Gastrocnemius medialis (tissue), 4 donors: ENCODE measurements at regions not wholly inside any gene's neighbourhood (a gene's known extent, or its start where the extent isn't known, plus 50 kb on each side); places are given as distances from the start of the nearest gene placed in this dataset.
"Not testable (repeated sequence)": the region's sequence is repeated elsewhere in the genome, so short reads cannot be mapped to it uniquely, and the experiment has no call there.

Source experiments
- ATAC-seq, 2 donors: fragments of 150-250 bp; one replicate each; pipeline ENCODE4 v1.9.1; 2016
- DNase-seq, 2 donors: peaks; one replicate each; pipeline ENCODE4 v3.0.0-alpha.2; 2019
- H3K27ac ChIP-seq, 4 donors: fragments of 200-600 bp; sonication (generic); 1 replicate in 1 of 4; 2 replicates in 3 of 4; pipeline ENCODE4 v1.5.1; 2016 to 2018; ENCODE audit warnings: mild to moderate bottlenecking in 2 of 4, moderate library complexity in 1 of 4
- H3K27me3 ChIP-seq, 3 donors: fragments of 200-600 bp; sonication (generic) in 2 of 3; 1 replicate in 1 of 3; 2 replicates in 2 of 3; pipeline versions ENCODE4 v1.5.1 to v1.6.0; 2016 to 2019; ENCODE audit warnings: mild to moderate bottlenecking in 1 of 3, moderate library complexity in 1 of 3
- H3K36me3 ChIP-seq, 2 donors: fragments of 200-600 bp; sonication (generic) in 1 of 2; one replicate each; pipeline ENCODE4 v1.5.1; 2017 to 2018
- H3K4me1 ChIP-seq, 2 donors: fragments of 200-600 bp; sonication (generic) in 1 of 2; one replicate each; pipeline ENCODE4 v1.5.1; 2016 to 2017; ENCODE audit warnings: mild to moderate bottlenecking in 2 of 2
- H3K4me3 ChIP-seq, 4 donors: fragments of 200-600 bp; sonication (generic) in 3 of 4; 1 replicate in 1 of 4; 2 replicates in 3 of 4; pipeline ENCODE4 v1.5.1; 2016 to 2019; ENCODE audit warnings: mild to moderate bottlenecking in 2 of 4
- H3K9me3 ChIP-seq, 3 donors: fragments of 200-600 bp; sonication (generic) in 2 of 3; 1 replicate in 1 of 3; 2 replicates in 2 of 3; pipeline ENCODE4 v1.5.1; 2016 to 2019
- POLR2A ChIP-seq, 2 donors: fragments of 450-650 bp; IDR thresholded peaks; one replicate each; pipeline ENCODE4 v1.6.1; 2017; ENCODE audit warnings: antibody characterized with exemption in 2 of 2, mild to moderate bottlenecking in 2 of 2, moderate library complexity in 2 of 2
- in situ Hi-C, 4 donors: fragments of 200-750 bp; cut with MboI; loops; one replicate each; pipeline versions ENCODE4 v1.15.0 to v1.8.0; 2017; ENCODE audit warnings: low sequenced_read_pairs in 4 of 4
- intact Hi-C: fragments of 100-400 bp; cut with DNase I; formaldehyde crosslinking; loops from one replicate; pipeline ENCODE4 v1.15.1; 2023; ENCODE audit warnings: low total_unique reads
- TF ChIP-seq, protein P1 (sequence below), 5 experiments: fragments of 450-650 bp in 3 of 5; fragments of 200-600 bp in 2 of 5; sonication (generic) in 2 of 5; IDR thresholded peaks in 4 of 5; conservative IDR thresholded peaks in 1 of 5; 1 replicate in 4 of 5; 2 replicates in 1 of 5; pipeline ENCODE4 v1.5.1; 2016 to 2019; ENCODE audit warnings: antibody characterized with exemption in 5 of 5, mild to moderate bottlenecking in 3 of 5, moderate library complexity in 3 of 5

DNA sequence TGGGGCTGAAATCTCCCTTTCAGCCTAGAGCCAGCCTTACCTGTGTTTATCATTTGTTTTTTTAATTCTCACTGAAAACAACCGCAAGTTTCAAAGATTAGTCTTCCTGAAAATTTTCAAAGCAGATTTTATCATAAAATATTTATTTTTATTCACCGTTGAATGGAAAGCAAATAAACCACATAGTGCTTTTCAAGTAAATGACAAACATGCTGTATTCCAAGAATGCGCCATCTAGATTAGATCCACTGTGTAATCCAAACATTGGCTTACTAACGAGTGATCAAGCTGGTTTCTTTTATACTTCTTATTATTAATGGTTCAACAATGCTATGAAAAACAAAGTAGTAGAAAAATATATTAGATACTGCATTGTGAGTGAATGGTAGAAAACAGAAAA, 1176.2 kb upstream of the IGFBP7 start:
- Histone ChIP-seq H3K27ac (no peak overlapping the region), H3K4me3 (no peak overlapping the region), H3K27me3 (no peaks in the 10 kb centered on the region), H3K36me3 (no peaks in the 10 kb centered on the region), H3K4me1 (no peaks in the 10 kb centered on the region), H3K9me3 (no peaks in the 10 kb centered on the region)
- in situ Hi-C loops = no loop called here
- intact Hi-C loops = no loop called here
- ATAC-seq (no peak), DNase-seq (no peak)
- TF ChIP-seq, protein P1, sequence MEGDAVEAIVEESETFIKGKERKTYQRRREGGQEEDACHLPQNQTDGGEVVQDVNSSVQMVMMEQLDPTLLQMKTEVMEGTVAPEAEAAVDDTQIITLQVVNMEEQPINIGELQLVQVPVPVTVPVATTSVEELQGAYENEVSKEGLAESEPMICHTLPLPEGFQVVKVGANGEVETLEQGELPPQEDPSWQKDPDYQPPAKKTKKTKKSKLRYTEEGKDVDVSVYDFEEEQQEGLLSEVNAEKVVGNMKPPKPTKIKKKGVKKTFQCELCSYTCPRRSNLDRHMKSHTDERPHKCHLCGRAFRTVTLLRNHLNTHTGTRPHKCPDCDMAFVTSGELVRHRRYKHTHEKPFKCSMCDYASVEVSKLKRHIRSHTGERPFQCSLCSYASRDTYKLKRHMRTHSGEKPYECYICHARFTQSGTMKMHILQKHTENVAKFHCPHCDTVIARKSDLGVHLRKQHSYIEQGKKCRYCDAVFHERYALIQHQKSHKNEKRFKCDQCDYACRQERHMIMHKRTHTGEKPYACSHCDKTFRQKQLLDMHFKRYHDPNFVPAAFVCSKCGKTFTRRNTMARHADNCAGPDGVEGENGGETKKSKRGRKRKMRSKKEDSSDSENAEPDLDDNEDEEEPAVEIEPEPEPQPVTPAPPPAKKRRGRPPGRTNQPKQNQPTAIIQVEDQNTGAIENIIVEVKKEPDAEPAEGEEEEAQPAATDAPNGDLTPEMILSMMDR (IDR thresholded peaks at IDR 0.05 in 4 of 5, conservative IDR thresholded peaks at IDR 0.05 in 1 of 5) = no peak
- no peak for TF ChIP-seq POLR2A (IDR thresholded peaks at IDR 0.05)

DNA sequence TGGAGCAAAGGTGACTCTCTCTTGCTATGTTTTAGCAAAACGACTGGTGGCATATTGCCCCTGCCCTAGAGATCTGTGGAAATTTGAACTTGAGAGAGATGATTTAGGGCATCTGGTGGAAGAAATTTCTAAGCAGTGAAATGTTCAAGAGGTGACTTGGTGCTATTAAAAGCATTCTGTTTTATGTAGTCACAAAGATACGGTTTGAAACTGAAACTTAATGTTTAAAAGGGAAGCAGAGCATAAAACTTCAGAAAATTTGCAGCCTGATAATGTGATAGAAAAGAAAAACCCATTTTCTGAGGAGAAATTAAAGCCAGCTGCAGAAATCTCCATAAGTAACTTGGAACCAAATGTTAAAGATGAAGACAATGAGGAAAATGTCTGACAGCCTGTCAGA, 1170.7 kb upstream of the IGFBP7 start:
- H3K4me1 ChIP-seq, H3K4me3 ChIP-seq, H3K27ac ChIP-seq, DNase-seq, H3K9me3 ChIP-seq, H3K27me3 ChIP-seq, ATAC-seq, in situ Hi-C loops, intact Hi-C loops, H3K36me3 ChIP-seq: not testable (repeated sequence)

DNA sequence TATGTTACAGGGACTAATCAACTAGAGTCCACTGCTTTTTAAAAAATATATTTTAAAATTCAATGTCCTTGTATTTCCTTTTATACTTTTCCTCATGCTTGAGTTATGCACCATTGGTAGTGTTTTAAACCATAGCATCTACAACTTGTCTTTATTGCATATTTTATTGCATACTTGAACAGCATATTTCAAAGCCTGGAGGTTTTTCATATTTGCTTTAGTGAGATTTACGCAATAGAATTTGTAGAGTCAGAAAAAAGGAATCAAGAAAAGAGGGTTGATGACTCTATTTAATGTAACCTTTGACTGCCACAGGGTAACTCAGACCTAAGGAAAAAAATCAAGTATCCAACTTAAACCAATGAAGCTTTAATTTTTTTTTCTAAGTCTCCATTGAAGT, 1165.7 kb upstream of the IGFBP7 start:
- no peak overlapping the region for H3K4me3 ChIP-seq
- intact Hi-C loops = no loop called here
- ATAC-seq = no peak
- TF ChIP-seq, protein P1 (IDR thresholded peaks at IDR 0.05 in 4 of 5, conservative IDR thresholded peaks at IDR 0.05 in 1 of 5) = no peak
- no peak for TF ChIP-seq POLR2A (IDR thresholded peaks at IDR 0.05)
- H3K27me3 ChIP-seq = no peaks in the 10 kb centered on the region
- H3K27ac ChIP-seq = no peak overlapping the region
- in situ Hi-C loops = no loop called here
- no peaks in the 10 kb centered on the region for H3K9me3 ChIP-seq
- DNase-seq = no peak
- H3K4me1 ChIP-seq = no peaks in the 10 kb centered on the region
- H3K36me3 ChIP-seq = no peaks in the 10 kb centered on the region

DNA sequence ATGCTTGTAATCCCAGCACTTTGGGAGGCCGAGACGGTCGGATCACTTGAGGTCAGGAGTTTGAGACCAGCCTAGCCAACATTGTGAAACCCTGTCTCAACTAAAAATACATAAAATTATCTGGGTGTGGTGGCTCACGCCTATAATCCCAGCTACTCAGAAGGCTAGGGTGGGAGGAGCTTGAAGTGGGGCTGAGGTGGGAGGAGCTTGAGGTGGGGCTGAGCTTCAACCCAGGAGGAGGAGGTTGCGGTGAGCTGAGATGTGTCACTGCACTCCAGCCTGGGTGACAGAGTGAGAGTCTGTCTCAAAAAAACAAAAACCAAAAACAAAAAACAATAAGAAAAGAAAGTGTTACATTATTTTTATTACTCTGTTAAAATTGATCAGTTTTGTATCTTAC, 1164.4 kb upstream of the IGFBP7 start:
- no peak overlapping the region for H3K27ac ChIP-seq
- H3K36me3 ChIP-seq = no peaks in the 10 kb centered on the region
- ATAC-seq (no peak), DNase-seq (no peak)
- no peaks in the 10 kb centered on the region for H3K9me3 ChIP-seq
- H3K27me3 ChIP-seq = no peaks in the 10 kb centered on the region
- intact Hi-C loops = no loop called here
- no peak overlapping the region for H3K4me3 ChIP-seq
- in situ Hi-C loops = no loop called here
- TF ChIP-seq, protein P1 (IDR thresholded peaks at IDR 0.05 in 4 of 5, conservative IDR thresholded peaks at IDR 0.05 in 1 of 5) = no peak
- TF ChIP-seq POLR2A (IDR thresholded peaks at IDR 0.05) = no peak
- H3K4me1 ChIP-seq = no peaks in the 10 kb centered on the region

DNA sequence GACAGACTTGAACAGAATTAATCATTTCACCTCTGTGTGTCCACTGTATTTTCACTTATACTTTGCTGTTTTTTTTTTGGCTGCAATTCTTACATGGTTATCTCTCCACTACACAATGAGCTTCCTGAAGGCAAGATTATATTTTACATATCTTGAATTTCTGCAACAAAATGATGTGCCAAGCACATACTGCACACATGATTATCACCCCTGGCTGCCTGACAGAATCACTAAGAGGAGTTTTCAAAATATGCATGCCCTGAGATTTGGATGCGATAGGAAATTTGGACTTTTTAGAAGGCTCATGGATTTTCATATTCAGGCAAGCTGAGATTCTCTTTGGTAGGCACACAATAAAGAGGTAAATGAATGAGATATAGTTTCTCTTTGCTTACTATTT, 1162.1 kb upstream of the IGFBP7 start:
- Histone ChIP-seq H3K27me3 (no peaks in the 10 kb centered on the region), H3K9me3 (no peaks in the 10 kb centered on the region), H3K27ac (no peak overlapping the region), H3K4me1 (no peaks in the 10 kb centered on the region), H3K4me3 (no peak overlapping the region), H3K36me3 (no peaks in the 10 kb centered on the region)
- intact Hi-C loops (no loop called here), in situ Hi-C loops (no loop called here)
- DNase-seq = no peak
- ATAC-seq = no peak
- TF ChIP-seq, protein P1 (IDR thresholded peaks at IDR 0.05 in 4 of 5, conservative IDR thresholded peaks at IDR 0.05 in 1 of 5) = no peak
- no peak for TF ChIP-seq POLR2A (IDR thresholded peaks at IDR 0.05)
